PC-3 (cell line): ENCODE measurements at regions not wholly inside any gene's neighbourhood (a gene's known extent, or its start where the extent isn't known, plus 50 kb on each side); places are given as distances from the start of the nearest gene placed in this dataset.

Experiments
- CTCF ChIP-seq: fragments of 300-600 bp; sonication (generic); conservative IDR thresholded peaks from 2 replicates; pipeline ENCODE4 v1.5.1; 2017; ENCODE audit warnings: antibody characterized with exemption, low read depth, mild to moderate bottlenecking, low read length
- EZH2 ChIP-seq: fragments of 300-600 bp; sonication (generic); IDR thresholded peaks from one replicate; pipeline ENCODE4 v1.6.1; 2017; ENCODE audit warnings: antibody characterized with exemption, mild to moderate bottlenecking, low read length; ENCODE audit not compliant: unreplicated experiment

GRCh38 chr14:38330275-38330674, 74.4 kb upstream of the CLEC14A start:
- no peak for TF ChIP-seq CTCF
- no peak for TF ChIP-seq EZH2
